GM12865 (cell line): ENCODE measurements at regions not wholly inside any gene's neighbourhood (a gene's known extent, or its start where the extent isn't known, plus 50 kb on each side); places are given as distances from the start of the nearest gene placed in this dataset.

Source experiments
- DNase-seq: peaks from one replicate; pipeline ENCODE4 v3.0.0; 2010; ENCODE audit warnings: low read depth
- H3K4me3 ChIP-seq: 2 replicates; pipeline ENCODE4 v1.5.1; 2011; ENCODE audit warnings: mild to moderate bottlenecking, low read depth, low read length, control low read depth
- CTCF ChIP-seq: IDR thresholded peaks from 2 replicates; pipeline ENCODE4 v1.5.1; 2011; ENCODE audit warnings: low read length, control low read depth, low read depth, inconsistent platforms; ENCODE audit not compliant: insufficient read depth; ENCODE audit errors: missing control alignments

GRCh38 chr13:50733392-50733791, 110.1 kb downstream of the DLEU7 start:
- H3K4me3 ChIP-seq: no peak overlapping the region
- DNase-seq: no peak
- no peak for TF ChIP-seq CTCF

- no peak overlapping the region for H3K4me3 ChIP-seq
- TF ChIP-seq CTCF: no peak
- no peak for DNase-seq
These were observed 108.4 kb downstream of the DLEU7 start for GRCh38 chr13:50735071-50735470.

- DNase-seq: no peak
- no peak for TF ChIP-seq CTCF
- H3K4me3 ChIP-seq: no peak overlapping the region
These were observed 103.3 kb downstream of the DLEU7 start for GRCh38 chr13:50740052-50740741.

GRCh38 chr13:50742353-50742752, 101.1 kb downstream of the DLEU7 start:
- DNase-seq: no peak
- H3K4me3 ChIP-seq: no peak overlapping the region
- TF ChIP-seq CTCF: no peak

GRCh38 chr13:50742968-50743367, 100.5 kb downstream of the DLEU7 start:
- no peak for DNase-seq
- H3K4me3 ChIP-seq: no peak overlapping the region
- no peak for TF ChIP-seq CTCF

GRCh38 chr13:50744116-50744660, 99.3 kb downstream of the DLEU7 start:
- TF ChIP-seq CTCF: no peak
- no peak overlapping the region for H3K4me3 ChIP-seq
- no peak for DNase-seq

GRCh38 chr13:50745542-50746115, 97.9 kb downstream of the DLEU7 start:
- TF ChIP-seq CTCF: no peak
- H3K4me3 ChIP-seq: no peak overlapping the region
- no peak for DNase-seq
